SJCRH30 (cell line): ENCODE measurements at regions not wholly inside any gene's neighbourhood (a gene's known extent, or its start where the extent isn't known, plus 50 kb on each side); places are given as distances from the start of the nearest gene placed in this dataset.

Experiments
- DNase-seq, 2 experiments: peaks; one replicate each; pipeline ENCODE4 v3.0.0-alpha.2; 2015 to 2020
- H3K27ac ChIP-seq: fragments of 250-450 bp; sonication (Bioruptor Pico); 2 replicates; pipeline ENCODE4 v1.5.1; 2020; ENCODE audit warnings: mild to moderate bottlenecking, moderate library complexity
- H3K27me3 ChIP-seq: fragments of 250-450 bp; sonication (Bioruptor Pico); 2 replicates; pipeline ENCODE4 v1.5.1; 2020; ENCODE audit warnings: mild to moderate bottlenecking, moderate library complexity
- H3K36me3 ChIP-seq: fragments of 250-450 bp; sonication (Bioruptor Pico); 2 replicates; pipeline ENCODE4 v1.5.1; 2020; ENCODE audit warnings: mild to moderate bottlenecking, moderate library complexity
- H3K4me1 ChIP-seq: fragments of 250-450 bp; sonication (Bioruptor Pico); 2 replicates; pipeline ENCODE4 v1.5.1; 2020; ENCODE audit warnings: mild to moderate bottlenecking, moderate library complexity
- H3K4me3 ChIP-seq: fragments of 250-450 bp; sonication (Bioruptor Pico); 2 replicates; pipeline ENCODE4 v1.5.1; 2020; ENCODE audit warnings: mild to moderate bottlenecking, moderate library complexity
- H3K9me3 ChIP-seq: fragments of 250-450 bp; sonication (Bioruptor Pico); replicated peaks from 2 replicates; pipeline ENCODE4 v1.5.1; 2020; ENCODE audit warnings: mild to moderate bottlenecking, moderate library complexity

DNA sequence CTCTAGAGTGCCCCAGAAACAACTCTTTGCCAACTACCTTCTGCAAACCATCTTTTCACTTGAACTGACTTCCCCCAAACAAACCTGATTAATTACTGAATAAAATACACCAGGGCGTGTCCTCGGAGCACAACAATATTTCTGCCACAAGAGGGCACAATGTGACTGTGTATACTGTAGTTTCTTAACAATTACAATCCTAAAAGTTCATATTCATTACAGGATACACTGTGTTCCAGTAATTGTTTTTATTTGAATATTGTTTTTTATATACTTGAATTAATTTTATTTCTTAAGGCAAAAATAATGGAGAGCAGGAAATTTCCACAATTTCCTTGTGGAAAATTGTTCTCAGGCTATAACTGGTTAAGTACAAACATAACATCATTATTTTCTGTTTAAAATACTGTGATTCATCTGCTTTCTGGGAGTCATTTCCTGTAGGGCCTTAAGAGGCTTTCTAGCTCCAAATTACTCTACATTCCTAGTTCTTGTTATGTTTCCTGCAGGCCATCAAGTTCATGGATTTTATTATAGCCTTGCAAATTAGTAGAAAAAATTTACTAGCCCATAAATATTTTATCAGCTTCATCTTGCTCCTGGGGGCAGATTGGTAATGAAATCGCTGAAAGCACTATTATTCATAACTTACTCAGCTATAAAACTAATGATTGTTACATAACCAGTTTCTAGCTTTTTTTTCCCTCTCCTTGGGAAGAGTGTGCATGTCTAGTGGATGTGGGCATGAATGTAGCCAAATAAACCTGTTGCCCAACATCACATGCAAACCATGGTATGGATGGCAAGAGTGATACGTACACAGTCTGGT is 51.9 kb upstream of the SLC22A16 start:
- Histone ChIP-seq H3K4me3 (no peak overlapping the region), H3K36me3 (no peaks in the 10 kb centered on the region), H3K27ac (peak overlapping the region; percentile 53), H3K27me3 (no peaks in the 10 kb centered on the region), H3K9me3 (peaks cover 6% of the 10 kb centered on the region), H3K4me1 (peaks cover 35% of the 10 kb centered on the region)
- peak; percentile 51 to 80 for DNase-seq

DNA sequence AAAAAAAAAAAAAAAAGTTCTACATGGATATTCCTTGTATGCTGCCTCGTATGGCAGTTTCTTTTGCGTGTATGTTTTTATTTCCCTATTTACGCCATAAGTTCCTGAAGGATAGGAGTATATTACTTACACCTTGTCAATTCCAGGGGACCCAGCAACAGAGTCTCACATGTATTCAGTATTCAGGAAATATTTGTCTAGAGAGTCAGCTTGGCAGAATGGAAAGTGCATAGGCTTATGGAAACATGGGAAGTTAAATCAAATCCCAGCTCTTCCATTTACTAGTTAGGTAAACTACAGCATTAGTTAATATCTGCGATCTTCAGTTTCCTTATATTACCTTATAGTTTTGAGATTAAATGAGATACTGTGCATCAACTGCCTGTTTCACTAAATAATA is 51.1 kb upstream of the SLC22A16 start:
- no peaks in the 10 kb centered on the region for H3K36me3 ChIP-seq
- peaks cover 6% of the 10 kb centered on the region for H3K9me3 ChIP-seq
- DNase-seq = no peak
- no peak overlapping the region for H3K27ac ChIP-seq
- no peak overlapping the region for H3K4me3 ChIP-seq
- H3K27me3 ChIP-seq = no peaks in the 10 kb centered on the region
- H3K4me1 ChIP-seq = peaks cover 27% of the 10 kb centered on the region

DNA sequence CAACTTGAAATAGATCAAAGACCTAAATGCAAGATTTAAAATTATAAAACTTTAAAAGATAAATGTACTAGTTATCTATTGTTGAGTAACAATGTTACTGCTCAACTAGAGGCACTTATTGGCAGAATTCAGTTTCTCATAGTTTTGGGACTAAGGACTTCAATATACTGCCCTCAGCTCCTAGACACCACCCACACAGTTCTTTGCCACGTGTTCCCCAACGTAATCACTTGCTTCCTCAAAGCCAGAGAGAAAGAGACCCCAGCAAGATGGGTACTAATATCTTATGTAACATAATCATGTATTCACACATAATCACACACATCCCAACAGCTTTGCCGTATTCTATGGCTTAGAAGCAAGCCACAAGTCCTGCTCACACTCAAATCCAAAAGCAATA is 50.3 kb upstream of the SLC22A16 start:
- Histone ChIP-seq H3K27ac (no peak overlapping the region), H3K4me3 (no peak overlapping the region), H3K27me3 (no peaks in the 10 kb centered on the region), H3K4me1 (peaks cover 20% of the 10 kb centered on the region), H3K36me3 (no peaks in the 10 kb centered on the region), H3K9me3 (peaks cover 6% of the 10 kb centered on the region)
- DNase-seq = no peak
